ENCODE measurements at regions not wholly inside any gene's neighbourhood (a gene's known extent, or its start where the extent isn't known, plus 50 kb on each side); places are given as distances from the start of the nearest gene placed in this dataset.
"Not testable (repeated sequence)": the region's sequence is repeated elsewhere in the genome, so short reads cannot be mapped to it uniquely, and the experiment has no call there.

GRCh38 chr1:234902774-234903547 lies 225.7 kb downstream of the TOMM20 start:
- intact Hi-C loops (cut with DNase I) = no loop called here
- DNase-seq (ENCODE audit: low spot score) = no peak

GRCh38 chr1:234901491-234902049 lies 227.1 kb downstream of the TOMM20 start:
- no peak for ATAC-seq
- intact Hi-C loops (cut with DNase I) = no loop called here
- no peak for DNase-seq (ENCODE audit: low spot score)

More at GRCh38 chr1:234902774-234903547, 225.7 kb downstream of the TOMM20 start:
- no peak for ATAC-seq

- intact Hi-C loops (cut with DNase I) = no loop called here
- ATAC-seq (no peak), DNase-seq (ENCODE audit: low spot score) (no peak)
Observed at GRCh38 chr1:234900595-234900994, 228.0 kb downstream of the TOMM20 start.

GRCh38 chr1:234899730-234900072 lies 228.9 kb downstream of the TOMM20 start:
- ATAC-seq = no peak

GRCh38 chr1:234899041-234899729 lies 229.5 kb downstream of the TOMM20 start:
- ATAC-seq (no peak), DNase-seq (ENCODE audit: low spot score) (no peak)
- intact Hi-C loops (cut with DNase I) = no loop called here

More at GRCh38 chr1:234899730-234900072, 228.9 kb downstream of the TOMM20 start:
- DNase-seq (ENCODE audit: low spot score) = no peak
- intact Hi-C loops (cut with DNase I) = no loop called here

GRCh38 chr1:234898455-234899033 lies 230.1 kb downstream of the TOMM20 start:
- no peak for ATAC-seq
- intact Hi-C loops (cut with DNase I) = no loop called here
- no peak for DNase-seq (ENCODE audit: low spot score)

GRCh38 chr1:234897754-234898454 lies 230.7 kb downstream of the TOMM20 start:
- DNase-seq (ENCODE audit: low spot score) (no peak), ATAC-seq (no peak)

GRCh38 chr1:234897390-234897749 lies 231.3 kb downstream of the TOMM20 start:
- no peak for DNase-seq (ENCODE audit: low spot score)
- intact Hi-C loops (cut with DNase I) = no loop called here
- ATAC-seq = no peak

More at GRCh38 chr1:234897754-234898454, 230.7 kb downstream of the TOMM20 start:
- intact Hi-C loops (cut with DNase I) = no loop called here

GRCh38 chr1:234896477-234897389 lies 231.9 kb downstream of the TOMM20 start:
- ATAC-seq = no peak
- intact Hi-C loops (cut with DNase I) = no loop called here
- no peak for DNase-seq (ENCODE audit: low spot score)

- ATAC-seq = peak; percentile 35
- intact Hi-C loops (cut with DNase I) = no loop called here
- DNase-seq (ENCODE audit: low spot score) = no peak
Observed at GRCh38 chr1:234893725-234894630, 234.7 kb downstream of the TOMM20 start.

GRCh38 chr1:234893359-234893724 lies 235.3 kb downstream of the TOMM20 start:
- no peak for ATAC-seq

GRCh38 chr1:234892642-234893041 lies 236.0 kb downstream of the TOMM20 start:
- ATAC-seq (no peak), DNase-seq (ENCODE audit: low spot score) (no peak)
- intact Hi-C loops (cut with DNase I) = no loop called here

More at GRCh38 chr1:234893359-234893724, 235.3 kb downstream of the TOMM20 start:
- no peak for DNase-seq (ENCODE audit: low spot score)
- intact Hi-C loops (cut with DNase I) = no loop called here

- intact Hi-C loops (cut with DNase I) = no loop called here
- DNase-seq (ENCODE audit: low spot score) (no peak), ATAC-seq (no peak)
Observed at GRCh38 chr1:234891427-234891826, 237.2 kb downstream of the TOMM20 start.

- DNase-seq (ENCODE audit: low spot score) (no peak), ATAC-seq (no peak)
- intact Hi-C loops (cut with DNase I) = no loop called here
Observed at GRCh38 chr1:234889643-234890042, 239.0 kb downstream of the TOMM20 start.

- intact Hi-C loops (cut with DNase I); DNase-seq (ENCODE audit: low spot score); ATAC-seq: not testable (repeated sequence)
Observed at GRCh38 chr1:234888247-234888646, 240.4 kb downstream of the TOMM20 start.

GRCh38 chr1:234887016-234887900 lies 241.4 kb downstream of the TOMM20 start:
- DNase-seq (ENCODE audit: low spot score) = no peak
- intact Hi-C loops (cut with DNase I) = no loop called here
- peak; percentile 82 for ATAC-seq

Data from sciatic nerve (tissue), 2 donors.